Breast epithelium (tissue), 4 donors: ENCODE measurements at regions not wholly inside any gene's neighbourhood (a gene's known extent, or its start where the extent isn't known, plus 50 kb on each side); places are given as distances from the start of the nearest gene placed in this dataset.

Source experiments
- DNase-seq, 2 donors: peaks; one replicate each; pipeline ENCODE4 v3.0.0-alpha.2; 2019; ENCODE audit warnings: low spot score in 2 of 2
- H3K27ac ChIP-seq, 2 donors: fragments of 200-600 bp; sonication (generic) in 1 of 2; one replicate each; pipeline ENCODE4 v1.5.1; 2016 to 2019; ENCODE audit warnings: mild to moderate bottlenecking in 1 of 2
- H3K27me3 ChIP-seq, 2 donors: fragments of 200-600 bp; sonication (generic) in 1 of 2; one replicate each; pipeline versions ENCODE4 v1.5.1 to v1.6.0; 2017 to 2019; ENCODE audit warnings: control low read depth in 1 of 2, mild to moderate bottlenecking in 1 of 2
- H3K36me3 ChIP-seq: fragments of 200-600 bp; one replicate; pipeline ENCODE4 v1.5.1; 2019
- H3K4me1 ChIP-seq, 2 donors: fragments of 200-600 bp; sonication (generic); one replicate each; pipeline ENCODE4 v1.5.1; 2016 to 2019; ENCODE audit warnings: control low read depth in 1 of 2
- H3K4me3 ChIP-seq, 3 donors: fragments of 200-600 bp; sonication (generic); 1 replicate in 2 of 3; 2 replicates in 1 of 3; pipeline ENCODE4 v1.5.1; 2016 to 2019; ENCODE audit warnings: mild to moderate bottlenecking in 3 of 3, moderate library complexity in 2 of 3
- H3K9me3 ChIP-seq, 2 donors: fragments of 200-600 bp; sonication (generic) in 1 of 2; one replicate each; pipeline ENCODE4 v1.5.1; 2016 to 2019; ENCODE audit warnings: control low read depth in 1 of 2
- CTCF ChIP-seq, 3 donors: fragments of 450-650 bp; IDR thresholded peaks; one replicate each; pipeline ENCODE4 v1.5.1; 2016 to 2017; ENCODE audit warnings: antibody characterized with exemption in 3 of 3, mild to moderate bottlenecking in 3 of 3, moderate library complexity in 3 of 3
- POLR2A ChIP-seq: fragments of 450-650 bp; IDR thresholded peaks from one replicate; pipeline ENCODE4 v1.6.1; 2016; ENCODE audit warnings: antibody characterized with exemption, mild to moderate bottlenecking, moderate library complexity
- POLR2AphosphoS5 ChIP-seq, 3 donors: sonication (generic); formaldehyde crosslinking; IDR thresholded peaks; one replicate each; pipeline ENCODE4 v1.6.1; 2017; ENCODE audit warnings: antibody characterized with exemption in 3 of 3
- intact Hi-C: fragments of 100-400 bp; cut with DNase I; formaldehyde crosslinking; loops from one replicate; pipeline ENCODE4 v1.15.1; 2023; ENCODE audit warnings: low total_unique reads

DNA sequence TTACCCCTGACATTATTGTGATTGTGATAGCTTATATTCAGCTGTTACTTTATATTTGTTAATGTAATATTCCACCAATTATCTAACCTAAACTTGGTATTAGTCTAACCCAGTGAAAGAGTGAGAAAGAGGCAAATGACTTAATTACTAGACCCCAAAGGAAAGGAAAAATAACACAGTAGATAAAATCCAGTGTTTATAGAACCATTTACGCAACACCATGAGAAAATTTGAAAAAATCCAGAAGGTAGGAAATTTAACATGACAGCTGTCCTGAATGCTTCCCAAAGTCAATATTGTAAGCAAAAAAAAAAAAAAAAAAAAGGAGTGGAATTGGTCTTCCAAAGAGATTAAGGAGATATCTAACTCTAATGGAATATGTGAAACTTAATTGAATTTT, 741.5 kb upstream of the GHITM start:
- H3K4me1 ChIP-seq = no peaks in the 10 kb centered on the region
- H3K9me3 ChIP-seq = no peaks in the 10 kb centered on the region
- intact Hi-C loops = no loop called here
- no peak for DNase-seq
- no peaks in the 10 kb centered on the region for H3K36me3 ChIP-seq
- H3K4me3 ChIP-seq = no peak overlapping the region
- TF ChIP-seq POLR2A (no peak), CTCF (IDR thresholded peaks at IDR 0.05) (no peak), POLR2AphosphoS5 (IDR thresholded peaks at IDR 0.05) (no peak)
- H3K27ac ChIP-seq = no peak overlapping the region
- no peaks in the 10 kb centered on the region for H3K27me3 ChIP-seq

- Histone ChIP-seq H3K4me1 (no peaks in the 10 kb centered on the region), H3K27me3 (no peaks in the 10 kb centered on the region), H3K27ac (no peak overlapping the region), H3K36me3 (no peaks in the 10 kb centered on the region), H3K9me3 (no peaks in the 10 kb centered on the region), H3K4me3 (no peak overlapping the region)
- no peak for TF ChIP-seq POLR2AphosphoS5 (IDR thresholded peaks at IDR 0.05)
- TF ChIP-seq POLR2A = no peak
- TF ChIP-seq CTCF (IDR thresholded peaks at IDR 0.05) = no peak
- intact Hi-C loops = no loop called here
- DNase-seq = no peak
Measured at GRCh38 chr10:83410570-83410969, 728.7 kb upstream of the GHITM start.

- Histone ChIP-seq H3K9me3 (peaks cover 0 to 6% of the 10 kb centered on the region in 2 donors), H3K27me3 (no peaks in the 10 kb centered on the region), H3K4me3 (no peak overlapping the region), H3K27ac (no peak overlapping the region), H3K36me3 (no peaks in the 10 kb centered on the region), H3K4me1 (no peaks in the 10 kb centered on the region)
- DNase-seq = no peak
- intact Hi-C loops = no loop called here
- no peak for TF ChIP-seq CTCF (IDR thresholded peaks at IDR 0.05)
- TF ChIP-seq POLR2AphosphoS5 (IDR thresholded peaks at IDR 0.05) = no peak
- no peak for TF ChIP-seq POLR2A
Measured at GRCh38 chr10:83425306-83425705, 714.0 kb upstream of the GHITM start.

DNA sequence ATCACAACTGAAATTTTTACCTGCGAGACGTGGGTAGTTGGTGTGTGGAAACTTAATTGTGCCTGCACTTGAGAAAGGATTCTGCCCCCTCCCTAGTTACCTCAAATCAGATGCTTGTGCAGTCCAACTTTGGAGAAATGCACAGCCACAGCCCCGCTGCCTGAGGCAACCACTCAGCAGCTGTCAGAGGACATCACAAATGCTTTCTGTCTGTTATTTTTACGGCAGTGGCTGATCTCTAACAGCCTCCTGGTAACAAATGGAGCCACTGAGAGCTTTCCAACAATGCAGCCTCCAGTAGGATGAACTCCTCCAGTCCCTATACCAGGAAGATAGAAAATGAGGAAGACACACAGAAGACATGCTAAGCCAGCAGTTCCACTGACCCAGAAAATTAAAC, 712.2 kb upstream of the GHITM start:
- Histone ChIP-seq H3K9me3 (peaks cover 0 to 6% of the 10 kb centered on the region in 2 donors), H3K27ac (no peak overlapping the region), H3K36me3 (no peaks in the 10 kb centered on the region), H3K4me3 (no peak overlapping the region), H3K27me3 (no peaks in the 10 kb centered on the region), H3K4me1 (no peaks in the 10 kb centered on the region)
- intact Hi-C loops = no loop called here
- no peak for DNase-seq
- no peak for TF ChIP-seq POLR2A
- TF ChIP-seq POLR2AphosphoS5 (IDR thresholded peaks at IDR 0.05) = no peak
- no peak for TF ChIP-seq CTCF (IDR thresholded peaks at IDR 0.05)

DNA sequence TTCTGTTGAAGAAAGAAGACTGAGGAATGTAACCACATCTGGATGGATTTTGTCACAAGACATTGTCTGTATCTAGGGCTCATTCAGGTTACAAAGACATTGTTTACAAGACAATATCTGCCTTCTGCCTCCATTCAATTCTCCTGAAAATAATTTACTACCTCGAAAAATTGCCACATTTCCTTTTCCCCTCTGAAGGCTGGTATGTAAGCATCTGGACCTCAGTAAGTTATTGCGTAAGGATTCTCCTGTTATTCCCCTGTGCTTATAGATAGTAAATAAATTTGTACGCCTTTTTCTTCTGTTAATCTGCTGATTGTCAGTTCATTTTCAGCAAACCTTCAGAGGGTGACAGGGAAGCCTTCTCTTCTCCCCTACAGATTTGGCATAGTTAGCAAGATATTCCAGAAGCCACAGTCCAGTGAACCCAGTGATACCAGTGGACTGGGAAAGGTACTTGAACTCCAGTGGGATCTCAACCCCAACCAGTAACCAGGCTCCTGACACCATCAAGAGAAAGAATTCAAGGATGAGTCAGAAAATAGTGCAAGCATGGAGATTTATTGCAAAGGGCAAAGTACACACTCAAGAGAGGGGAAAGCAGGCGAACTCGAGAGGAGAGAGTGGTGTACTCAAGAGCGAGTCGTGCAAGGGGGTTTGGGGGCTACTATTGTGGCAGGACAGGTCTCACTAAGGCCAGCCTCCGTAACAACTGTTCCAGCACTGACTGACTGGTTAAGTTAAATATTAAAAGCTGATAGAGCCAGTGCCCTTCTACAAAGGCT, 706.9 kb upstream of the GHITM start:
- no peak for TF ChIP-seq POLR2A
- no peak for TF ChIP-seq POLR2AphosphoS5 (IDR thresholded peaks at IDR 0.05)
- TF ChIP-seq CTCF (IDR thresholded peaks at IDR 0.05) = no peak
- H3K4me3 ChIP-seq = no peak overlapping the region
- H3K36me3 ChIP-seq = no peaks in the 10 kb centered on the region
- DNase-seq = no peak
- H3K9me3 ChIP-seq = peaks cover 0 to 6% of the 10 kb centered on the region in 2 donors
- H3K27ac ChIP-seq = no peak overlapping the region
- intact Hi-C loops = no loop called here
- H3K27me3 ChIP-seq = no peaks in the 10 kb centered on the region
- no peaks in the 10 kb centered on the region for H3K4me1 ChIP-seq
